ENCODE measurements at regions not wholly inside any gene's neighbourhood (a gene's known extent, or its start where the extent isn't known, plus 50 kb on each side); places are given as distances from the start of the nearest gene placed in this dataset.

- TF ChIP-seq, protein P1, sequence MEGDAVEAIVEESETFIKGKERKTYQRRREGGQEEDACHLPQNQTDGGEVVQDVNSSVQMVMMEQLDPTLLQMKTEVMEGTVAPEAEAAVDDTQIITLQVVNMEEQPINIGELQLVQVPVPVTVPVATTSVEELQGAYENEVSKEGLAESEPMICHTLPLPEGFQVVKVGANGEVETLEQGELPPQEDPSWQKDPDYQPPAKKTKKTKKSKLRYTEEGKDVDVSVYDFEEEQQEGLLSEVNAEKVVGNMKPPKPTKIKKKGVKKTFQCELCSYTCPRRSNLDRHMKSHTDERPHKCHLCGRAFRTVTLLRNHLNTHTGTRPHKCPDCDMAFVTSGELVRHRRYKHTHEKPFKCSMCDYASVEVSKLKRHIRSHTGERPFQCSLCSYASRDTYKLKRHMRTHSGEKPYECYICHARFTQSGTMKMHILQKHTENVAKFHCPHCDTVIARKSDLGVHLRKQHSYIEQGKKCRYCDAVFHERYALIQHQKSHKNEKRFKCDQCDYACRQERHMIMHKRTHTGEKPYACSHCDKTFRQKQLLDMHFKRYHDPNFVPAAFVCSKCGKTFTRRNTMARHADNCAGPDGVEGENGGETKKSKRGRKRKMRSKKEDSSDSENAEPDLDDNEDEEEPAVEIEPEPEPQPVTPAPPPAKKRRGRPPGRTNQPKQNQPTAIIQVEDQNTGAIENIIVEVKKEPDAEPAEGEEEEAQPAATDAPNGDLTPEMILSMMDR (IDR thresholded peaks at IDR 0.05), result no peak
- no peak for TF ChIP-seq EP300 (IDR thresholded peaks at IDR 0.05)
- TF ChIP-seq POLR2A (IDR thresholded peaks at IDR 0.05), result no peak
Observed at GRCh38 chr22:26894362-26894761, 237.0 kb downstream of the MIAT start.
